Epithelial cell of esophagus (primary cell): ENCODE measurements at regions not wholly inside any gene's neighbourhood (a gene's known extent, or its start where the extent isn't known, plus 50 kb on each side); places are given as distances from the start of the nearest gene placed in this dataset.

Experiments used
- DNase-seq: peaks from one replicate; pipeline ENCODE4 v3.0.0; 2010; ENCODE audit warnings: low read depth
- H3K4me3 ChIP-seq: 2 replicates; pipeline ENCODE4 v1.5.1; 2011; ENCODE audit warnings: mild to moderate bottlenecking, low read length, control low read depth
- TF ChIP-seq, protein P1 (sequence below): IDR thresholded peaks from 2 replicates; pipeline ENCODE4 v1.5.1; 2011; ENCODE audit warnings: low read depth, mild to moderate bottlenecking, low read length, control low read depth, inconsistent platforms; ENCODE audit not compliant: insufficient read depth; ENCODE audit errors: missing control alignments

DNA sequence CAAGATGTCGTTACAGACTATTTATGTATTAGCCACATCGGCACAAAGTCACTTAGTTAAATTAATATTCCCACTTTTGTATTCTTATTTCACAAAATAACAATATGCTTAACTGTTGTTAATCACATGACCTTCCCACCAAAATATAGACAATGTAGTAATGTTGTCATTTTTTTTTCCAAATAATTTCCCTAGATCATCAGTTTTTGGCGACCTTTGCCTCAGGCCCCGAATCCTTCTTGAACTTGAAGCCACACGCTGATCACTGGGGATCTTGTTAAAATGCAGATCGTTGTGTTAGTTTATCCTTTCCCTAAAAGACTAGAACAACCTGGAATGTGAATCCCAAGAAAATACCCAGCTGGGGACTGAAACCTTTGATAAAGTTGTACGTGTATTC lies 497.6 kb downstream of the SUCLG1 start:
- DNase-seq: no peak
- no peak overlapping the region for H3K4me3 ChIP-seq
- TF ChIP-seq, protein P1, sequence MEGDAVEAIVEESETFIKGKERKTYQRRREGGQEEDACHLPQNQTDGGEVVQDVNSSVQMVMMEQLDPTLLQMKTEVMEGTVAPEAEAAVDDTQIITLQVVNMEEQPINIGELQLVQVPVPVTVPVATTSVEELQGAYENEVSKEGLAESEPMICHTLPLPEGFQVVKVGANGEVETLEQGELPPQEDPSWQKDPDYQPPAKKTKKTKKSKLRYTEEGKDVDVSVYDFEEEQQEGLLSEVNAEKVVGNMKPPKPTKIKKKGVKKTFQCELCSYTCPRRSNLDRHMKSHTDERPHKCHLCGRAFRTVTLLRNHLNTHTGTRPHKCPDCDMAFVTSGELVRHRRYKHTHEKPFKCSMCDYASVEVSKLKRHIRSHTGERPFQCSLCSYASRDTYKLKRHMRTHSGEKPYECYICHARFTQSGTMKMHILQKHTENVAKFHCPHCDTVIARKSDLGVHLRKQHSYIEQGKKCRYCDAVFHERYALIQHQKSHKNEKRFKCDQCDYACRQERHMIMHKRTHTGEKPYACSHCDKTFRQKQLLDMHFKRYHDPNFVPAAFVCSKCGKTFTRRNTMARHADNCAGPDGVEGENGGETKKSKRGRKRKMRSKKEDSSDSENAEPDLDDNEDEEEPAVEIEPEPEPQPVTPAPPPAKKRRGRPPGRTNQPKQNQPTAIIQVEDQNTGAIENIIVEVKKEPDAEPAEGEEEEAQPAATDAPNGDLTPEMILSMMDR: no peak

DNA sequence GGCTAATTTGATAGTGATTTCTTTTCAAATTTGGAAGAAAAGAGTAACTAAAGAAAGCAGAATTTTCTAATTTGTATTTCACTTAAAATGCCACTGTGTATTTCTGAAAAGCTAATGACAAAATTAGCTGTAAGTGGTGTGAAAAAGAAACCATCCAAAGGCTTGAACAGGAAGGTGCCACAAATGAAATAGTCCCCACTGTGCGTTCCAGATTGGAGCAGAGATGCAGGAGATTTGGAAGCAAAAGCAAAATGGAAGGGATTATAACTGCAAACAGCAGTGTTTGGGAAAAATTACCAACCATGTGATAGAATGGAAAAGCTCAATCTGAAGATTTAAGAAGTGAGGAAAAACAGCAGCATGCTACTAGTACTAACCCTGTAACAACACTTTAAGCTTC lies 498.7 kb downstream of the SUCLG1 start:
- no peak overlapping the region for H3K4me3 ChIP-seq
- TF ChIP-seq, protein P1: no peak
- no peak for DNase-seq

DNA sequence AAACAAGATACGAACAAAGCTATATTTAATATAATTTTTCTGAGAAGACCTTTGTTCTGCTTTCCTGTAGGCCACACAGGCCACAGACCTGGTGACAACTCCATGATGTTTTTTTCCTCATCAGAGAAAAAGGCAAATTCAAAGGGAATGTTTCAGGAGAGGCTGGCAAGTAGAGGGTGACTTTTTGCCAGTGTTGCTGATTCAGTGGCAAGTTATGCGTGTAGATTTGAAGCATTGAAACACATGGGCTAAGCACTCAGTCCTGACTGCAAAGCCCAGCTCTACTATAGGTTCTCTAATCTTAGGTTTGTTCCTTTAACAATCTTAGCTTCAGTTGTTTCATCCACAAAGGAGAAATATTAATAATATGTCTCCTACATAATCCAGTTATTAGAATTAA lies 499.8 kb downstream of the SUCLG1 start:
- TF ChIP-seq, protein P1: no peak
- H3K4me3 ChIP-seq: no peak overlapping the region
- DNase-seq: peak; percentile 29

DNA sequence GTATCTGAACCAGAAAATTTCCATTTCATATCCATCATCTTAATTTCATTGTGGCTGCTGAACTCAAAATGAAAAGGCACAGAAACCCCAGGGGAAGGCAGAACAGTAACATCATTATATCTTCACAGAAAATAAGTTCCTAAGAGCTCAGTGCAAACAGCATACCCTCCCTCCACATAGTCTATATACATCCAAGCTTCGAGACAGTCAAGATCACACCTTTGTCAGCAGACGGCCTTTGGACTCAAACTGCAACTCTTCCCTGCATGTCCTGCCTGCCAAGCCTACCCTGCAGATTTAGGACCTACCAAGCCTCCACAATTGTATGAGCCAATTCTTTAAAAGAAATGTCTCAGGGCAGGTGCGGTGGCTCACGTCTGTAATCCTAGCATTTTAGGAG lies 502.1 kb downstream of the SUCLG1 start:
- no peak for DNase-seq
- H3K4me3 ChIP-seq: no peak overlapping the region
- TF ChIP-seq, protein P1: no peak

DNA sequence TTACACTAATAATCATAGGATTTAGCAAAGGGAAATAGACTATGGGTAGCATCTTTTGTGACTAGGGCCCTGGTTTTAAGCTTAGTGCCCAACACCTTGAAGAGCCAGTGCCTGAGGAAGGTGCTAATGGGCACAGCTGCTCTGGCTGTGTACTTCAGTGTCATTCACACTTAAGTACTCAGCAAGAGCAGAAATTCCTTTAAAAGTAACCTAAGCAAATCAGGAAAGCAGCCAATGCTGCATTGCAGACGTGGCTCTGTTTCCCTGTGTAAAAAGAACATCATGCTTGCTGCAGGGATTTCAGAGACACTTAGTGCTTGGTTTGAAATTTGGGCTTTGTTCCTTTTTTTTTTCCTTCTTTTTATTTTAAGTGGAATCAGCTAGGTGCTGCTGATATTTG lies 505.4 kb downstream of the SUCLG1 start:
- DNase-seq: no peak
- no peak overlapping the region for H3K4me3 ChIP-seq
- TF ChIP-seq, protein P1: no peak

DNA sequence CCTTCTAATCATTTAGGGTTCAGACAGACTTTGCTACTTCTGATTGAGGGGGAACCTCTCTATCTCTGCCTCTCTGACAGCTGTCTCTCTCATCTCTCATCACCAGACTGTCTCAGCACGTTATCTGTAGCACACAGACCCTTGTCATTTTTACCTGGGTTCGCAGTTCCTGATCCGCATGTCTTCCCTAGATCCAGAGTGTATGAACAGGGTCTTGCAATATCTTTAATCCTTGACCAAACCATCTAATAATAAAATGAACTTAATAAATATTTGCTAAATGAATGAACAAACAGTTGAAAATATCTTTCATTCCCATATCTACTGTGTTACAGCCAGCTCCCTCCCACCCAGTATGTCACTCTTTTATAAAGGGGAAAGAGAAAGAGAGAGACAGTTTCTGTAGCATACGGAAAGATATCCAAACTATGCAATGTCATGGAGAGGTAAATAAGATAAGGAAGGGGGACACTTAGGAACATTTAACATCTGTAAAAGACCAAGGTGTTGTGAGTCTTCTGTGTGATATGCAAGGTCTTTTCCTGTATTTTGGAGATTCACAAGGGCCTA lies 507.6 kb downstream of the SUCLG1 start:
- no peak overlapping the region for H3K4me3 ChIP-seq
- TF ChIP-seq, protein P1: no peak
- DNase-seq: no peak

DNA sequence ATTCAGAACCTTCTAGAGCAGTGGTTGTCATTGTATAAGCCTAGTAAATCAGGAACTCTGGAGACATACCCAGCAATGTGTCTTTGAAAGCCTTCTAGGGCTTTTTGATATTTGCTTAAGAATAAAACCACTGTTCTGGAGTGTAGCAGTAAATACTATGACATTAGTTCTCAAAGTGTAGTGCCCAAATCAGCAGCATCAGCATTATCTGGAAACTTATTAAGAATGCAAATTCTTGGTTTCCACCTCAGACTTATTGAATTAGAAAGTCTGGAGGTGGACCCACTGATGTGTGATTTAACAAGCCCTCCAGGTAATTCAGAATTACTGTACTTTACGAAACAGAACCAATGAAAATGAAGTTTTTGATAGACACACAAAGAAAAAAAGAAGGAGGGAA lies 509.7 kb downstream of the SUCLG1 start:
- no peak for DNase-seq
- H3K4me3 ChIP-seq: no peak overlapping the region
- TF ChIP-seq, protein P1: no peak
